Uterus (tissue), 3 donors: ENCODE measurements at regions not wholly inside any gene's neighbourhood (a gene's known extent, or its start where the extent isn't known, plus 50 kb on each side); places are given as distances from the start of the nearest gene placed in this dataset.
A peak's percentile ranks its signal among the peaks of the same experiment; 100 is the strongest.
"Not testable (repeated sequence)": the region's sequence is repeated elsewhere in the genome, so short reads cannot be mapped to it uniquely, and the experiment has no call there.

Source experiments
- DNase-seq, 2 donors: peaks; one replicate each; pipeline ENCODE4 v3.0.0-alpha.2; 2019 to 2020
- H3K27ac ChIP-seq, 2 donors: fragments of 200-600 bp; sonication (generic); 1 replicate in 1 of 2; 2 replicates in 1 of 2; pipeline ENCODE4 v1.5.1; 2016 to 2018
- H3K27me3 ChIP-seq, 2 donors: fragments of 200-600 bp; sonication (generic); one replicate each; pipeline ENCODE4 v1.5.1; 2018 to 2019; ENCODE audit warnings: control low read depth in 1 of 2
- H3K36me3 ChIP-seq, 2 donors: fragments of 200-600 bp; sonication (generic); one replicate each; pipeline ENCODE4 v1.5.1; 2019; ENCODE audit warnings: control low read depth in 1 of 2
- H3K4me1 ChIP-seq, 2 donors: fragments of 200-600 bp; sonication (generic); one replicate each; pipeline ENCODE4 v1.5.1; 2018 to 2019; ENCODE audit warnings: control low read depth in 1 of 2
- H3K4me3 ChIP-seq, 2 donors: fragments of 200-600 bp; sonication (generic); 1 replicate in 1 of 2; 2 replicates in 1 of 2; pipeline ENCODE4 v1.5.1; 2018 to 2019; ENCODE audit warnings: mild to moderate bottlenecking in 1 of 2
- H3K9me3 ChIP-seq, 2 donors: fragments of 200-600 bp; sonication (generic); one replicate each; pipeline ENCODE4 v1.5.1; 2019; ENCODE audit warnings: control low read depth in 1 of 2
- CTCF ChIP-seq, 4 experiments: fragments of 200-600 bp in 2 of 4; fragments of 450-650 bp in 2 of 4; sonication (generic) in 2 of 4; IDR thresholded peaks; one replicate each; pipeline ENCODE4 v1.5.1; 2016 to 2019; ENCODE audit warnings: antibody characterized with exemption in 4 of 4, mild to moderate bottlenecking in 2 of 4, moderate library complexity in 1 of 4
- POLR2A ChIP-seq, 2 donors: fragments of 450-650 bp; IDR thresholded peaks; one replicate each; pipeline ENCODE4 v1.6.1; 2016; ENCODE audit warnings: antibody characterized with exemption in 2 of 2, mild to moderate bottlenecking in 1 of 2, moderate library complexity in 1 of 2
- intact Hi-C: fragments of 100-400 bp; cut with DNase I; formaldehyde crosslinking; loops from one replicate; pipeline ENCODE4 v1.15.1; 2023; ENCODE audit warnings: low total_unique reads
- donor health status: DM: yes; HTN: yes; CAD: no.

DNA sequence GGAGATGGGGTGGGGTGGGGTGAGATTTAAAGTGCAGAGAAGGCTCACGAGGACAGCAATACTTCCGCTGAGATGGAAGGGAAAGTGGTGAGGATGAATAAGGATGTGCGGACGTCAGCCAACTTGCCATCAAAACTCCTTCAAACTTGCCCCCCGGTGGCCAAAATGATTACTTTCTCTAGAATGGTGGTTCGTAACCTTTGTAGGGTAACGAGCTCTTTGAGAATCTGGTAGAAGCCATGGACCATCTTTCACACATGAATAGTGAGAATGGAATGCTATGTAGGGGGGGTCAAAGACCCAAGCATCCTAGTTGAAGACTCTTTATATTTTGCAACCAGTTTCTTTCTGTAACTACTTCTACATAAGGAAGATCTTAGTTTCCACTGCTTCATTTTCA lies 245.9 kb upstream of the DDHD1 start:
- H3K27ac ChIP-seq: no peak overlapping the region
- intact Hi-C loops: no loop called here
- no peak overlapping the region for H3K4me3 ChIP-seq
- H3K36me3 ChIP-seq: no peaks in the 10 kb centered on the region
- H3K9me3 ChIP-seq: no peaks in the 10 kb centered on the region
- no peaks in the 10 kb centered on the region for H3K4me1 ChIP-seq
- no peak for DNase-seq
- no peak for TF ChIP-seq POLR2A (IDR thresholded peaks at IDR 0.05)
- no peak for TF ChIP-seq CTCF (IDR thresholded peaks at IDR 0.05)
- no peaks in the 10 kb centered on the region for H3K27me3 ChIP-seq

DNA sequence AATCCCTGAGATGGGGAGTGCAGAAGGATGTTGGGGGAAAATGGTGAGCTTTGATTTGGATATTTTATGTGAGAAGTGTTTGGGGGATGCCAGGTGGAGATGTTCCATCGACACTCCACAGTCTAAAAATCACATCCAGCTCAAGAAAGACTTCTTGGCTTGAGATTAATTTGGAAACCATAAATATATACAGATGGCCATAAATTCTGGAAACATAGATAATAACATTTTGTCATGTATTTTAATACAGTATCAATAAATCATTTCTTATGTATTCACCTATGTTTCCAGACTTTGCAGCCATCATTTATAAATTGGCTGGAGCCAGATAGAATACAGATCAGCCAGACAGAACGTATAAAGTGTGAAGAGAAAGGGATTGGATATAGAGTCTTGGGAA lies 245.5 kb upstream of the DDHD1 start:
- TF ChIP-seq POLR2A (IDR thresholded peaks at IDR 0.05): no peak
- no peaks in the 10 kb centered on the region for H3K4me1 ChIP-seq
- H3K27ac ChIP-seq: no peak overlapping the region
- no peaks in the 10 kb centered on the region for H3K36me3 ChIP-seq
- H3K9me3 ChIP-seq: no peaks in the 10 kb centered on the region
- no peak for DNase-seq
- intact Hi-C loops: no loop called here
- no peaks in the 10 kb centered on the region for H3K27me3 ChIP-seq
- no peak overlapping the region for H3K4me3 ChIP-seq

DNA sequence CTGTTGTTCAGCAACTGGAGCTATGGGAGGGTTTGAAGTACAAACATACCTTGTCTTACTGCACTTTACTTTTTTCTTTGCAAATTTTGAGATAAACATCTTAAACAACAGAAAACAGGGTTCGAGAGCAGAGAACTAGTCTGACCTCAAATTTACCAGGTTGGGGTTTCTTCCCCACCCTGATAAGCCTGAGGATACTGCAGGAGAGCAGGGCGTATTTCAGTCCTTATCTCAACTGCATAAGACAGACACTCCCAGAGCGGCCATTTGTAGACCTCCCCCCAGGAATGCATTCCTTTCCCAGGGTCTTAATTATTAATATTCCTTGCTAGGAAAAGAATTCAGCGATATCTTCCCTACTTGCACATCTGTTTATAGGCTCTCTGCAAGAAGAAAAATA lies 242.1 kb upstream of the DDHD1 start:
- DNase-seq, H3K9me3 ChIP-seq, H3K4me1 ChIP-seq, H3K36me3 ChIP-seq, H3K27ac ChIP-seq, H3K4me3 ChIP-seq, H3K27me3 ChIP-seq, intact Hi-C loops: not testable (repeated sequence)

DNA sequence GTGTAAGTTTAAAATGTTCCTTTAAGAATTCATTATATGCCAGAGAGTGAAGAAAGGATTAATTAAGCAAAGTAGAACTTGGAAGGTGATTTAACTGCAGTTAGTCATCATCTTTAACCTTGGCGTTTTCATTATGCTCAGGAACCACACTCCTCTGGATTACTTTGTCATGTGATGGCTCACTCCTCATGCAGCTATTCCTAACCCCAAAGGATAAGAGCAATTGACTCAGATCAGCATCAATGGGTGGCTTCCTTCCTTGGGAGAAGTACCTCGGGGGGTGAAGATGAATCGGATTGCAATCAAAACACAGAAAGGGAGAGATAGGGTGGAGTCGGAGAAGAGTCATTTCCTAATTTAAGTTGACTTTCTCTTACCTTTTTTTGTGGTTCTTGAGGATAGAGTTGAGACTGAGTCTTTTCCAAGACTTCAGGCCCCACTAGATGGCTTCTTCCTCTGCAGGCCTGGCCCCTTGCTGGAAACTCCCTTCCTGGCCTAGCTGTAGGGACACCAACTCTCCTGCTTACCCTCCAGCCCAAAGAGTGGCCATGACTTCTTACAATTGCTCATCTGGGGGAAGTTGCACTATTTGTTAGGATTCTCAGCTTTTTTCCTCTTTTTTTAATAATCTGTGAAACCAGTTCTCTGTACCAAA lies 238.6 kb upstream of the DDHD1 start:
- H3K4me1 ChIP-seq: no peaks in the 10 kb centered on the region
- no peak for DNase-seq
- TF ChIP-seq CTCF (IDR thresholded peaks at IDR 0.05): no peak
- no peak for TF ChIP-seq POLR2A (IDR thresholded peaks at IDR 0.05)
- no peak overlapping the region for H3K4me3 ChIP-seq
- intact Hi-C loops: no loop called here
- no peaks in the 10 kb centered on the region for H3K36me3 ChIP-seq
- peak overlapping the region; percentile 42 to 60 for H3K27ac ChIP-seq
- H3K27me3 ChIP-seq: no peaks in the 10 kb centered on the region
- H3K9me3 ChIP-seq: no peaks in the 10 kb centered on the region

DNA sequence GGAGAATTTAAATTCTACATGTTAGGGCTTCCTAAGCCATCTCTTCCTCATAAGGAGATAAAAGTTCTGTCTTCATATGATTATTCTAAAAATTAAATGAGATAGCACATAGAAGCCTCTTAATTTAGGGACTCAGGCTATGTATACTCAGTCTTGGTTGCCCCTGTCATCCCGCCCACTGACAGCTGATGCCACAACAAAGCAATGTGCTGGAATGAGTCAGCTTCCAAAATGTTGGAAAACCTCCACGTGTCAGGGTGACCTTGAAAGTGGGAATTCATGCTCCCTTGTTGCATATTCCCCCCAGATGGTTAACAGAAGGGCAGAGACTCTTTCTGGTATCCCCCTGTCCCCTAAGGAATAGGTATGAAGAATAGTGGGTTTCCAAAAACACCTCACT lies 238.0 kb upstream of the DDHD1 start:
- intact Hi-C loops: no loop called here
- H3K9me3 ChIP-seq: no peaks in the 10 kb centered on the region
- DNase-seq: peak; percentile 59 to 63
- H3K36me3 ChIP-seq: no peaks in the 10 kb centered on the region
- no peaks in the 10 kb centered on the region for H3K4me1 ChIP-seq
- peak overlapping the region in 1 of 2 donors; percentile 60 for H3K27ac ChIP-seq
- TF ChIP-seq POLR2A (IDR thresholded peaks at IDR 0.05): no peak
- TF ChIP-seq CTCF (IDR thresholded peaks at IDR 0.05): no peak
- H3K27me3 ChIP-seq: no peaks in the 10 kb centered on the region
- H3K4me3 ChIP-seq: no peak overlapping the region

GRCh38 chr14:53390008-53390407 lies 236.9 kb upstream of the DDHD1 start:
- H3K4me3 ChIP-seq: no peak overlapping the region
- TF ChIP-seq POLR2A (IDR thresholded peaks at IDR 0.05) (no peak), CTCF (IDR thresholded peaks at IDR 0.05) (no peak)
- no peaks in the 10 kb centered on the region for H3K27me3 ChIP-seq
- H3K27ac ChIP-seq: no peak overlapping the region
- no peaks in the 10 kb centered on the region for H3K36me3 ChIP-seq
- no peaks in the 10 kb centered on the region for H3K9me3 ChIP-seq
- no peaks in the 10 kb centered on the region for H3K4me1 ChIP-seq
- no peak for DNase-seq
- intact Hi-C loops: no loop called here
